DND-41 (cell line): ENCODE measurements at regions not wholly inside any gene's neighbourhood (a gene's known extent, or its start where the extent isn't known, plus 50 kb on each side); places are given as distances from the start of the nearest gene placed in this dataset.

ENCODE experiments used
- EZH2 ChIP-seq: IDR thresholded peaks from 3 replicates; pipeline ENCODE4 v1.6.1; 2012; ENCODE audit warnings: borderline replicate concordance, low read depth, mild to moderate bottlenecking, moderate library complexity, low read length, inconsistent platforms; ENCODE audit not compliant: severe bottlenecking
- TF ChIP-seq, protein P1 (sequence below): IDR thresholded peaks from 2 replicates; pipeline ENCODE4 v1.5.1; 2012; ENCODE audit warnings: borderline replicate concordance, low read length, moderate library complexity, mild to moderate bottlenecking; ENCODE audit not compliant: poor library complexity, severe bottlenecking; ENCODE audit errors: extremely low read depth

- TF ChIP-seq, protein P1, sequence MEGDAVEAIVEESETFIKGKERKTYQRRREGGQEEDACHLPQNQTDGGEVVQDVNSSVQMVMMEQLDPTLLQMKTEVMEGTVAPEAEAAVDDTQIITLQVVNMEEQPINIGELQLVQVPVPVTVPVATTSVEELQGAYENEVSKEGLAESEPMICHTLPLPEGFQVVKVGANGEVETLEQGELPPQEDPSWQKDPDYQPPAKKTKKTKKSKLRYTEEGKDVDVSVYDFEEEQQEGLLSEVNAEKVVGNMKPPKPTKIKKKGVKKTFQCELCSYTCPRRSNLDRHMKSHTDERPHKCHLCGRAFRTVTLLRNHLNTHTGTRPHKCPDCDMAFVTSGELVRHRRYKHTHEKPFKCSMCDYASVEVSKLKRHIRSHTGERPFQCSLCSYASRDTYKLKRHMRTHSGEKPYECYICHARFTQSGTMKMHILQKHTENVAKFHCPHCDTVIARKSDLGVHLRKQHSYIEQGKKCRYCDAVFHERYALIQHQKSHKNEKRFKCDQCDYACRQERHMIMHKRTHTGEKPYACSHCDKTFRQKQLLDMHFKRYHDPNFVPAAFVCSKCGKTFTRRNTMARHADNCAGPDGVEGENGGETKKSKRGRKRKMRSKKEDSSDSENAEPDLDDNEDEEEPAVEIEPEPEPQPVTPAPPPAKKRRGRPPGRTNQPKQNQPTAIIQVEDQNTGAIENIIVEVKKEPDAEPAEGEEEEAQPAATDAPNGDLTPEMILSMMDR = no peak
- no peak for TF ChIP-seq EZH2
Observed at GRCh38 chr3:164230385-164231094, 847.8 kb downstream of the SI start.
